ENCODE measurements at regions not wholly inside any gene's neighbourhood (a gene's known extent, or its start where the extent isn't known, plus 50 kb on each side); places are given as distances from the start of the nearest gene placed in this dataset.

GRCh38 chr2:196555726-196556125, 83.8 kb upstream of the CCDC150 start:
- H3K36me3 Mint-ChIP-seq (ENCODE audit: insufficient read depth in 1 of 3, low read depth in 3 of 3): peaks cover 3 to 4% (median 3%) of the 10 kb centered on the region in 3 experiments; a peak in 5 of 7 replicates
- H3K4me3 Mint-ChIP-seq: no peak overlapping the region
- no peaks in the 10 kb centered on the region for H3K27me3 Mint-ChIP-seq (ENCODE audit: low read depth)
- Histone ChIP-seq H3K23me2 (ENCODE audit: insufficient read length, low read depth, low read length, poor library complexity, severe bottlenecking) (no peaks in the 10 kb centered on the region), H3K23ac (ENCODE audit: insufficient read length, low read depth, low read length) (no peak overlapping the region), H3K18ac (ENCODE audit: insufficient read length, low read depth, low read length) (no peak overlapping the region), H3K27ac (ENCODE audit: insufficient read length, low read depth, low read length) (no peak overlapping the region), H2AFZ (ENCODE audit: low read length) (no peak overlapping the region), H3T11ph (ENCODE audit: low read length) (no peak overlapping the region), H3K4ac (ENCODE audit: low read depth, low read length) (no peak overlapping the region), H3K9me3 (ENCODE audit: control insufficient read depth, low read depth, low read length) (no peaks in the 10 kb centered on the region), H2BK12ac (ENCODE audit: insufficient read length, low read depth, low read length) (no peak overlapping the region), H4K20me1 (ENCODE audit: control insufficient read depth, insufficient read depth, insufficient read length) (no peaks in the 10 kb centered on the region), H3K14ac (ENCODE audit: insufficient read depth, low read length) (no peak overlapping the region), H3K79me2 (ENCODE audit: insufficient read depth, low read length) (no peaks in the 10 kb centered on the region), H4K91ac (ENCODE audit: insufficient read length, low read depth, low read length) (no peak overlapping the region), H3K79me1 (ENCODE audit: insufficient read depth, low read depth, low read length, poor library complexity, severe bottlenecking) (no peaks in the 10 kb centered on the region), H3K27me3 (ENCODE audit: insufficient read depth, low read length) (no peaks in the 10 kb centered on the region), H3K56ac (ENCODE audit: insufficient read length, low read depth, low read length) (no peak overlapping the region), H3K4me1 (ENCODE audit: insufficient read depth, low read length) (no peaks in the 10 kb centered on the region), H3K4me2 (ENCODE audit: insufficient read depth, insufficient read length, low read length) (no peak overlapping the region), H2BK5ac (ENCODE audit: insufficient read length, low read length) (no peak overlapping the region), H4K5ac (ENCODE audit: insufficient read length, low read depth, low read length) (no peak overlapping the region), H2BK20ac (ENCODE audit: low read depth, low read length, poor library complexity, severe bottlenecking) (no peak overlapping the region), H3K9ac (ENCODE audit: extremely low read depth, insufficient read length, low read length) (no peak overlapping the region), H2AK5ac (ENCODE audit: insufficient read length, low read length) (no peak overlapping the region), H4K8ac (replicated peaks; ENCODE audit: insufficient read length, low read depth, low read length) (no peak overlapping the region), H2BK15ac (ENCODE audit: low read depth, low read length) (no peak overlapping the region), H2BK120ac (ENCODE audit: low read depth, low read length, poor library complexity, severe bottlenecking) (no peak overlapping the region)
- peak overlapping the region in 2 of 3 experiments; percentile 29 to 50; a peak in 3 of 7 replicates for H3K27ac Mint-ChIP-seq
- H3K9me3 Mint-ChIP-seq: peaks cover 3 to 6% of the 10 kb centered on the region in 2 experiments; a peak in 4 of 5 replicates
- DNase-seq: no peak
- no CpG with 5 or more reads among the region's 1 CpG for WGBS (ENCODE audit: extremely low coverage, insufficient read length, low lambda C conversion rate)
- TF ChIP-seq CTCF (conservative IDR thresholded peaks at IDR 0.05): no peak
- peaks cover 26 to 40% of the 10 kb centered on the region in 2 experiments for H3K4me1 Mint-ChIP-seq

All from H9 (cell line).